Bronchial epithelial cell (primary cell): ENCODE measurements at regions not wholly inside any gene's neighbourhood (a gene's known extent, or its start where the extent isn't known, plus 50 kb on each side); places are given as distances from the start of the nearest gene placed in this dataset.

Source experiments
- DNase-seq: peaks from one replicate; pipeline ENCODE4 v3.0.0-alpha.2; 2010; ENCODE audit warnings: low read depth
- FAIRE-seq: peaks from 2 replicates; lab custom pipeline; 2011; peaks lifted over from hg19 to GRCh38; lab: Jason Lieb, UNC
- H3K27me3 ChIP-seq: 2 replicates; pipeline ENCODE4 v1.5.1; 2011; ENCODE audit warnings: low read length; ENCODE audit not compliant: control insufficient read depth, insufficient read depth
- H3K36me3 ChIP-seq: 2 replicates; pipeline ENCODE4 v1.5.1; 2011; ENCODE audit warnings: low read length; ENCODE audit not compliant: control insufficient read depth, insufficient read depth
- H3K4me3 ChIP-seq: 2 replicates; pipeline ENCODE4 v1.5.1; 2011; ENCODE audit warnings: mild to moderate bottlenecking, low read depth, low read length, control low read depth
- CTCF ChIP-seq: IDR thresholded peaks from 2 replicates; pipeline ENCODE4 v1.5.1; 2011; ENCODE audit warnings: mild to moderate bottlenecking, moderate library complexity, low read length, control low read depth, inconsistent platforms; ENCODE audit not compliant: insufficient read depth, severe bottlenecking

- Histone ChIP-seq H3K27me3 (no peaks in the 10 kb centered on the region), H3K4me3 (no peak overlapping the region), H3K36me3 (no peaks in the 10 kb centered on the region)
- no peak for DNase-seq
- TF ChIP-seq CTCF = no peak
- FAIRE-seq = peak; percentile 7
Observed at GRCh38 chr11:130651066-130651855, 202.8 kb downstream of the ADAMTS15 start.

GRCh38 chr11:130652671-130653335, 204.4 kb downstream of the ADAMTS15 start:
- Histone ChIP-seq H3K4me3 (no peak overlapping the region), H3K36me3 (no peaks in the 10 kb centered on the region), H3K27me3 (no peaks in the 10 kb centered on the region)
- TF ChIP-seq CTCF = no peak
- DNase-seq (peak; percentile 67), FAIRE-seq (no peak)

- no peak for TF ChIP-seq CTCF
- Histone ChIP-seq H3K27me3 (no peaks in the 10 kb centered on the region), H3K36me3 (no peaks in the 10 kb centered on the region), H3K4me3 (no peak overlapping the region)
- DNase-seq (no peak), FAIRE-seq (peak; percentile 52)
Observed at GRCh38 chr11:130653838-130654636, 205.6 kb downstream of the ADAMTS15 start.

DNA sequence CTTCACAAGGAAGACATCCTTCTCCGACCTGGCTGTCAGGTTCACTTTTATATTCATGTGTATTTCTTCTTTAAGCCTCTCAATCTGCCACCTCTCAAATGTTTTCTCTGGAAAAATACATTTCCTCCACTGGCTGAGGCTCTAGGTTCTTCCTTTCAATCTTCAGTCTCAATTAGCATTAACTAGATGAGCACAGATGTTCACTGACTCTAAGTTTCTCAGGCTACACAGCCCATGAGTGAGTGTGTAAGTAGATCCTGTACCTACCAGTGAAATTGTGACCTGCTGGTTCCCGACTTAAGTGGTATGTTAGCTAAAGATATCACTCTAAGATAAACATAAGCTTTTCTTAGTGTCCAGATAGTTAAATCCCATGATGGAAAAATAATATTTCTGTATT, 206.9 kb downstream of the ADAMTS15 start:
- no peaks in the 10 kb centered on the region for H3K27me3 ChIP-seq
- H3K4me3 ChIP-seq = no peak overlapping the region
- H3K36me3 ChIP-seq = no peaks in the 10 kb centered on the region
- no peak for FAIRE-seq
- TF ChIP-seq CTCF = no peak
- DNase-seq = no peak

DNA sequence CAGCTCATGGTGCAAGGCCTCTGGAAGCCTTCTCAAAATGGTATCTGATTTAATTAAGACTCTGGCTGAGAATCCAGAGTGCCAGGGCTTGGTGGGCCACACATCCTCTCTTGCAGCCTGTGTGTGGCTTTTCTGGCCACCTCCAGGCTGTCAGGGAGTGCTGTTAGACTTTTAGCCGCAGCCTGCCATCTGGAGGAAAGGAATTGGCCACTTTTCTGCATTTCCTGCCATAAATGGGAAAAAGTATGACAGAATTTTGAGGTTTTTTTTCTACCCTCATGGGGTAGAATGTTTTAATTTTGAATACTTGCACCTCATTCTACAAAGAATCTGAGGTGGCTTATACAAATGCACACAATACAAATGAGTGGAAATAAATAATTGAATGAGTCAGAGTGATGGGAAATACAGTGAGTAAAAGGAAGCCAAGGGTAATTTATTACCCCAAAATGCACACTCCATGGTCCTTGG, 218.4 kb downstream of the ADAMTS15 start:
- Histone ChIP-seq H3K27me3 (no peaks in the 10 kb centered on the region), H3K4me3 (no peak overlapping the region), H3K36me3 (no peaks in the 10 kb centered on the region)
- DNase-seq (no peak), FAIRE-seq (no peak)
- TF ChIP-seq CTCF = no peak
